ENCODE measurements at regions not wholly inside any gene's neighbourhood (a gene's known extent, or its start where the extent isn't known, plus 50 kb on each side); places are given as distances from the start of the nearest gene placed in this dataset.
"Not testable (repeated sequence)": the region's sequence is repeated elsewhere in the genome, so short reads cannot be mapped to it uniquely, and the experiment has no call there.

DNA sequence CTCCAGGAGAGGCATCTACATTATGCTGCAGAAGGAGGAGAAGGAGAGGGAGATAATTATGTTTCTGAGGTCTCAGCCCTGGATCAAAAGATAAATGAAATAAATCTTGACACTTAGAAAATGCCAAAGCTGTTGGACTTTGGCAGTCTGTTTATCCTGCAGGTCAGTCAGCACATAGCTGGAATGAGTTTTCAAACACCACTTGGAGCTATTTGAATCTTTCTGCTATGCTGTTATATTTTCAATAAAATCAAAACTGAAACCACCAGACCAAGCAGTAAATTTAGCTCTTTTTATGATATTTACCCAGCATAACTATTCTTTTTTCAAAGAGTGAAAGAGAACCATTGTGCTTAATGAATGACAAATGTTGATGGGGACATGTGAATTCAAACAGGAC is 505.1 kb upstream of the ITGA1 start:
- Mint-ChIP-seq H3K27ac (no peak overlapping the region), H3K36me3 (ENCODE audit: low read depth) (no peaks in the 10 kb centered on the region), H3K9me3 (peaks cover 4% of the 10 kb centered on the region), H3K4me3 (no peak overlapping the region), H3K27me3 (ENCODE audit: low read depth) (no peaks in the 10 kb centered on the region), H3K4me1 (no peaks in the 10 kb centered on the region)
- TF ChIP-seq, protein P1, sequence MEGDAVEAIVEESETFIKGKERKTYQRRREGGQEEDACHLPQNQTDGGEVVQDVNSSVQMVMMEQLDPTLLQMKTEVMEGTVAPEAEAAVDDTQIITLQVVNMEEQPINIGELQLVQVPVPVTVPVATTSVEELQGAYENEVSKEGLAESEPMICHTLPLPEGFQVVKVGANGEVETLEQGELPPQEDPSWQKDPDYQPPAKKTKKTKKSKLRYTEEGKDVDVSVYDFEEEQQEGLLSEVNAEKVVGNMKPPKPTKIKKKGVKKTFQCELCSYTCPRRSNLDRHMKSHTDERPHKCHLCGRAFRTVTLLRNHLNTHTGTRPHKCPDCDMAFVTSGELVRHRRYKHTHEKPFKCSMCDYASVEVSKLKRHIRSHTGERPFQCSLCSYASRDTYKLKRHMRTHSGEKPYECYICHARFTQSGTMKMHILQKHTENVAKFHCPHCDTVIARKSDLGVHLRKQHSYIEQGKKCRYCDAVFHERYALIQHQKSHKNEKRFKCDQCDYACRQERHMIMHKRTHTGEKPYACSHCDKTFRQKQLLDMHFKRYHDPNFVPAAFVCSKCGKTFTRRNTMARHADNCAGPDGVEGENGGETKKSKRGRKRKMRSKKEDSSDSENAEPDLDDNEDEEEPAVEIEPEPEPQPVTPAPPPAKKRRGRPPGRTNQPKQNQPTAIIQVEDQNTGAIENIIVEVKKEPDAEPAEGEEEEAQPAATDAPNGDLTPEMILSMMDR (IDR thresholded peaks at IDR 0.05; ENCODE audit: unreplicated experiment in 3 of 3): no peak

DNA sequence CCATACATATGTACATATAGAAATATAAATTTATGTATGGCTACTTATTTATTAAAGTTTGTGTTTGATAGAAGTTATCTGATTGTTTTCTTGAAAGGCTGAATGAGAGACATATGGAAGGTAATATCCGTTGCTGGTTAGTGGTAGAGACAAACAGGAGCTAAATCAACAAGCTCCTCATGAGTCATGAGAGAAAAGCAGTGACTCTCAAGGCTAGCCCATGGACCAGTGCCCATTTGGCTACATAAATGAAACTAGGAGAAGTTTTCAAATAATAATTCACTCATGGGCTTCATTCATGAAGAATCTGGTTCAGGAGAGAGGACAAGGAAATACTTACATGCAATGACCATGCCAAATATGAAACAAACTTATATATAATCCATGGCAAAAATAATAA is 504.5 kb upstream of the ITGA1 start:
- H3K4me1 Mint-ChIP-seq: no peaks in the 10 kb centered on the region
- H3K27me3 Mint-ChIP-seq (ENCODE audit: low read depth): no peaks in the 10 kb centered on the region
- H3K36me3 Mint-ChIP-seq (ENCODE audit: low read depth): no peaks in the 10 kb centered on the region
- no peak overlapping the region for H3K4me3 Mint-ChIP-seq
- TF ChIP-seq, protein P1 (IDR thresholded peaks at IDR 0.05; ENCODE audit: unreplicated experiment in 3 of 3): no peak
- H3K9me3 Mint-ChIP-seq: peaks cover 4% of the 10 kb centered on the region
- no peak overlapping the region for H3K27ac Mint-ChIP-seq

DNA sequence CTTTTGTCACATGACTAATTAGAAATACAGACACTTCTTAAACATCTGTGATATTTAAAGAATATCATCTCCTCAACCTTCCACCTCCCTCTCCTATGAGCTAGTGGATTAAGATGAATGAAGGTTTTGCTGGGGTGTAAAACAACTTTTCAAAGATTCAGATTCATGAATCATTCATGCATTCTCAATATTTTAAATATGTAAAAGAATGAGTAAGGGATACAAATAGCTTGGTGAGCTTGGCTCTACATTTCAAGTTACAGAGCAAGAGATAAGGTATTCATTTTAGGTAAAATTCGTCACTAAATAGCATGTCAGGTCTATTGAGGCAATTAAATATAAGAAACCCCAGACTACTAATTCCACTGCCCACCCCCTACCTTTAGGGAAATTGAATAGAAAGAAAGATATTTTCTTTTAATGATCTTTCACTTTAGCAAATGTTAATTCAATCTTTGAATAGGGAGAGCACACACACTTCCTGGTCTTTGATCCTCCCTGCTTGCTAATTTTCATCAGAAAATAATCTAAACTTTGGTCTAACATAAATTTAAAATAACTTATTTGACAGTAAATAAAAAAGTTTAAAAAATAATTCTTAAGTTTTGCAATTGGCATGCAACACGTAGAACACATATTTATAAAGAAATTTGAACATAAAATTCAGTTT is 486.9 kb upstream of the ITGA1 start:
- no peak overlapping the region for H3K4me3 Mint-ChIP-seq
- peaks cover 6% of the 10 kb centered on the region for H3K27me3 Mint-ChIP-seq (ENCODE audit: low read depth)
- H3K36me3 Mint-ChIP-seq (ENCODE audit: low read depth): peaks cover 7% of the 10 kb centered on the region
- no peak overlapping the region for H3K27ac Mint-ChIP-seq
- no peaks in the 10 kb centered on the region for H3K4me1 Mint-ChIP-seq
- TF ChIP-seq, protein P1 (IDR thresholded peaks at IDR 0.05; ENCODE audit: unreplicated experiment in 3 of 3): no peak
- H3K9me3 Mint-ChIP-seq: peaks cover 22% of the 10 kb centered on the region

DNA sequence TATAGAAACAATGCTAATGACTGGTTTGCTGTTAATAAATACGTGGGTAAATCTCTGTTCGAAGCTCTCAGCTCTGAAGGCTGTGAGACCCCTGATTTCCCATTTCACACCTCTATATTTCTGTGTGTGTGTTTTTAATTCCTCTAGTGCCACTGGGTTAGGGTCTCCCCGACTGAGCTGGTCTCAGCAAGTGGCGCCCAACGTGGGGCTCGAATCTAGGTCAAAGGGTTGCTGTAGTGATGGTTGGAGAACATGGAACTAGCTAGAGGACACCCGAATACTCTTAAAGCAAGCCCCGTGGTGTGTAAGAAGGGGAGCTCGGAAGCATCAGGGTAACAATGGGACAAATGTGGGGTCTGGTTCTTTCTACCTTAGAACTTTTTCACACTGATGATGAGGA is 482.9 kb upstream of the ITGA1 start:
- H3K9me3 Mint-ChIP-seq: peaks cover 27% of the 10 kb centered on the region
- not testable (repeated sequence) for H3K27ac Mint-ChIP-seq; H3K36me3 Mint-ChIP-seq (ENCODE audit: low read depth); H3K4me3 Mint-ChIP-seq; H3K4me1 Mint-ChIP-seq; H3K27me3 Mint-ChIP-seq (ENCODE audit: low read depth)

DNA sequence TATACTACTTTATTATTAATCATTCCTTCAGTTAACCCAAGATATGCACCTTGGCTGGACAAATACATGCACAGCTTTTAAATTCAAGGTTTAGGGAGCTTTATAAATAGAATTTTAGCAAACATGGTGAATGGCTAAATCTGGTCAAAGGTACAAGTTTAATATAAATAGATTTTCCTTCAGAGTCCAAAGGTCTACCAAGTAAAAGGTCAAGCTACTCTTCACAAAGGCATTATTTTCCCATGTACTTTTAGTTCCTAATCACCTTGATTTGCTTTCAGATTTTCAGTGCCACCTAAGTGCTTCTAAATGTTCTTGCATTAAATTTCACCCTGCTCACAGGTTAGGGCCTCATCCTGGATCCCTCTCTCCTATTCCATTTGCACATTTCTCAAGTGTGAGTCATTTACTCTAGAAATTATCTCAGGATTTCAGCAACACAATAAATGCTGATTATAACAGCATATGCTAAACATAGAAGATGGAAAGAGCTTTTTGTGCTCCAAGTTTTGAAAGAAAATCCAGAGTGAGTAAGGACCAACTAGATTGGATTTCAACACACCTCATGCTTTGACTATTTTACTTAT is 459.4 kb upstream of the ITGA1 start:
- no peaks in the 10 kb centered on the region for H3K9me3 Mint-ChIP-seq
- H3K4me1 Mint-ChIP-seq: no peaks in the 10 kb centered on the region
- TF ChIP-seq, protein P1 (IDR thresholded peaks at IDR 0.05; ENCODE audit: unreplicated experiment in 3 of 3): no peak
- H3K27ac Mint-ChIP-seq: no peak overlapping the region
- no peaks in the 10 kb centered on the region for H3K36me3 Mint-ChIP-seq (ENCODE audit: low read depth)
- no peak overlapping the region for H3K4me3 Mint-ChIP-seq
- H3K27me3 Mint-ChIP-seq (ENCODE audit: low read depth): no peaks in the 10 kb centered on the region

DNA sequence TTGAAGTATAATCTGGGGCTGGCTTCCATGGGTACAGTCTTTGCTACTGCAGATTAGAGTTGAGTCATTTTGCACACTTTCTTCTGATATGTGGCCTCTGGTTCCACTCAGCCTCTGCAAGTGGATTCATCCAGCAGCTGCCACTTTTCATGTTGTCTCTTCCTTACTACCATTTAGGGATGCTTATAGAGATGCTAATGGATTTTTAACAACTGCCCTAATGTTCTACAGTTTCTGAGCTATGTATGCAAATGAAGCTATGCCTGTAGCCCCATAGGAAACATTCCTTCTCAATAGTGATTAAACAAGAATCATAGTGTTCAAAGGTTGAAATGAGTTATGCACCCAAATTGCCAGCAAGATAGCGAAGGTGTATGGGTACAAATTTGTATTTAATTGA is 456.0 kb upstream of the ITGA1 start:
- peaks cover 6% of the 10 kb centered on the region for H3K27me3 Mint-ChIP-seq (ENCODE audit: low read depth)
- no peak overlapping the region for H3K4me3 Mint-ChIP-seq

More for the DNA sequence above, 456.0 kb upstream of the ITGA1 start:
- H3K4me1 Mint-ChIP-seq: peaks cover 6% of the 10 kb centered on the region
- H3K36me3 Mint-ChIP-seq (ENCODE audit: low read depth): no peaks in the 10 kb centered on the region
- H3K9me3 Mint-ChIP-seq: peaks cover 6% of the 10 kb centered on the region
- TF ChIP-seq, protein P1 (IDR thresholded peaks at IDR 0.05; ENCODE audit: unreplicated experiment in 3 of 3): no peak
- no peak overlapping the region for H3K27ac Mint-ChIP-seq

Data from nephron (organoid).